HCT116 (cell line): ENCODE measurements at regions not wholly inside any gene's neighbourhood (a gene's known extent, or its start where the extent isn't known, plus 50 kb on each side); places are given as distances from the start of the nearest gene placed in this dataset.

Experiments
- CEBPB ChIP-seq: IDR thresholded peaks from 2 replicates; pipeline ENCODE4 v1.6.1; 2012; ENCODE audit warnings: low read depth
- EZH2 ChIP-seq: fragments of 200-600 bp; sonication (generic); IDR thresholded peaks from 2 replicates; pipeline ENCODE4 v1.6.1; 2017; ENCODE audit warnings: antibody characterized with exemption, mixed run types
- EZH2phosphoT487 ChIP-seq: fragments of 200-600 bp; IDR thresholded peaks from 2 replicates; pipeline ENCODE4 v1.6.1; 2018; ENCODE audit warnings: antibody characterized with exemption, borderline replicate concordance
- POLR2A ChIP-seq: IDR thresholded peaks from 2 replicates; pipeline ENCODE4 v1.7.0; 2011; ENCODE audit warnings: borderline replicate concordance; ENCODE audit not compliant: insufficient read depth, insufficient read length; ENCODE audit errors: extremely low read depth
- POLR2AphosphoS5 ChIP-seq: IDR thresholded peaks from 2 replicates; pipeline ENCODE4 v1.6.1; 2011; ENCODE audit warnings: mild to moderate bottlenecking, low read depth, low read length, moderate library complexity
- RAD21 ChIP-seq: IDR thresholded peaks from 2 replicates; pipeline ENCODE4 v1.6.1; 2012; ENCODE audit warnings: low read depth, mild to moderate bottlenecking
- YY1 ChIP-seq: IDR thresholded peaks from 2 replicates; pipeline ENCODE4 v1.6.1; 2011; ENCODE audit warnings: low read length, low read depth, moderate library complexity, mild to moderate bottlenecking; ENCODE audit not compliant: insufficient replicate concordance; ENCODE audit errors: extremely low read depth
- ZNF274 ChIP-seq: fragments of 200-500 bp; sonication (Bioruptor generic); IDR thresholded peaks from 2 replicates; pipeline ENCODE4 v1.6.1; 2014; ENCODE audit warnings: mild to moderate bottlenecking, low read depth, low read length, inconsistent platforms
- TF ChIP-seq, protein P1 (sequence below), 3 experiments: fragments of 200-600 bp in 1 of 3; sonication (generic) in 1 of 3; IDR thresholded peaks in 2 of 3; conservative IDR thresholded peaks in 1 of 3; 2 replicates each; pipeline ENCODE4 v1.5.1; 2012 to 2017; ENCODE audit warnings: low read depth in 2 of 3, low read length in 2 of 3, antibody characterized with exemption in 1 of 3, borderline replicate concordance in 1 of 3, control low read depth in 1 of 3, mild to moderate bottlenecking in 1 of 3, mixed read lengths in 1 of 3, mixed run types in 1 of 3, moderate library complexity in 1 of 3; ENCODE audit not compliant: insufficient read depth in 1 of 3
- TF ChIP-seq, protein P2 (sequence below): IDR thresholded peaks from 2 replicates; pipeline ENCODE4 v1.6.1; 2012
- TF ChIP-seq, protein P3 (sequence below): IDR thresholded peaks from 2 replicates; pipeline ENCODE4 v1.6.1; 2012; ENCODE audit warnings: low read depth

DNA sequence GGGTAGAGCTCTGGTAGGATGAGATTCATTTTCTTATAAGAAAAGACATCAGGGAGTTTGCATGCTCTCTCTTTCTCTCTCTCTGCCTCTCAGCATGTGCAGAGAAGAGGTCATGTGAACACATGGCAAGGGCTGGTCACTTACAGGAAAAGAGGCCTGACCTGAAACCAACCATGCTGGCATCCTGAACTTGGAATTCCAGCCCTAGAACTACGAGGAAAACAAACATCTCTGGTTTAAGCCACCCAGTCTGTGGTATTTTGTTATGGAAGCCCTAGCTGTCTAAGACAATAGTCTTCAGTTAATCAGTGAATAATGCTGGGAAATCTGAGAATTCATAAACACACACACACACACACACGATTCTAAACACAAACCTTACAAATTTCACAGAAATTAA, 1104.2 kb upstream of the LRRN3 start:
- TF ChIP-seq CEBPB: no peak
- TF ChIP-seq ZNF274: no peak
- TF ChIP-seq, protein P1, sequence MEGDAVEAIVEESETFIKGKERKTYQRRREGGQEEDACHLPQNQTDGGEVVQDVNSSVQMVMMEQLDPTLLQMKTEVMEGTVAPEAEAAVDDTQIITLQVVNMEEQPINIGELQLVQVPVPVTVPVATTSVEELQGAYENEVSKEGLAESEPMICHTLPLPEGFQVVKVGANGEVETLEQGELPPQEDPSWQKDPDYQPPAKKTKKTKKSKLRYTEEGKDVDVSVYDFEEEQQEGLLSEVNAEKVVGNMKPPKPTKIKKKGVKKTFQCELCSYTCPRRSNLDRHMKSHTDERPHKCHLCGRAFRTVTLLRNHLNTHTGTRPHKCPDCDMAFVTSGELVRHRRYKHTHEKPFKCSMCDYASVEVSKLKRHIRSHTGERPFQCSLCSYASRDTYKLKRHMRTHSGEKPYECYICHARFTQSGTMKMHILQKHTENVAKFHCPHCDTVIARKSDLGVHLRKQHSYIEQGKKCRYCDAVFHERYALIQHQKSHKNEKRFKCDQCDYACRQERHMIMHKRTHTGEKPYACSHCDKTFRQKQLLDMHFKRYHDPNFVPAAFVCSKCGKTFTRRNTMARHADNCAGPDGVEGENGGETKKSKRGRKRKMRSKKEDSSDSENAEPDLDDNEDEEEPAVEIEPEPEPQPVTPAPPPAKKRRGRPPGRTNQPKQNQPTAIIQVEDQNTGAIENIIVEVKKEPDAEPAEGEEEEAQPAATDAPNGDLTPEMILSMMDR (IDR thresholded peaks at IDR 0.05 in 2 of 3, conservative IDR thresholded peaks at IDR 0.05 in 1 of 3; ENCODE audit: borderline replicate concordance in 1 of 3, insufficient read depth in 1 of 3, low read depth in 2 of 3, low read length in 2 of 3): no peak
- no peak for TF ChIP-seq RAD21
- no peak for TF ChIP-seq EZH2
- TF ChIP-seq YY1: no peak
- no peak for TF ChIP-seq POLR2A
- no peak for TF ChIP-seq POLR2AphosphoS5
- TF ChIP-seq, protein P2, sequence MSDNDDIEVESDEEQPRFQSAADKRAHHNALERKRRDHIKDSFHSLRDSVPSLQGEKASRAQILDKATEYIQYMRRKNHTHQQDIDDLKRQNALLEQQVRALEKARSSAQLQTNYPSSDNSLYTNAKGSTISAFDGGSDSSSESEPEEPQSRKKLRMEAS: no peak
- TF ChIP-seq, protein P3, sequence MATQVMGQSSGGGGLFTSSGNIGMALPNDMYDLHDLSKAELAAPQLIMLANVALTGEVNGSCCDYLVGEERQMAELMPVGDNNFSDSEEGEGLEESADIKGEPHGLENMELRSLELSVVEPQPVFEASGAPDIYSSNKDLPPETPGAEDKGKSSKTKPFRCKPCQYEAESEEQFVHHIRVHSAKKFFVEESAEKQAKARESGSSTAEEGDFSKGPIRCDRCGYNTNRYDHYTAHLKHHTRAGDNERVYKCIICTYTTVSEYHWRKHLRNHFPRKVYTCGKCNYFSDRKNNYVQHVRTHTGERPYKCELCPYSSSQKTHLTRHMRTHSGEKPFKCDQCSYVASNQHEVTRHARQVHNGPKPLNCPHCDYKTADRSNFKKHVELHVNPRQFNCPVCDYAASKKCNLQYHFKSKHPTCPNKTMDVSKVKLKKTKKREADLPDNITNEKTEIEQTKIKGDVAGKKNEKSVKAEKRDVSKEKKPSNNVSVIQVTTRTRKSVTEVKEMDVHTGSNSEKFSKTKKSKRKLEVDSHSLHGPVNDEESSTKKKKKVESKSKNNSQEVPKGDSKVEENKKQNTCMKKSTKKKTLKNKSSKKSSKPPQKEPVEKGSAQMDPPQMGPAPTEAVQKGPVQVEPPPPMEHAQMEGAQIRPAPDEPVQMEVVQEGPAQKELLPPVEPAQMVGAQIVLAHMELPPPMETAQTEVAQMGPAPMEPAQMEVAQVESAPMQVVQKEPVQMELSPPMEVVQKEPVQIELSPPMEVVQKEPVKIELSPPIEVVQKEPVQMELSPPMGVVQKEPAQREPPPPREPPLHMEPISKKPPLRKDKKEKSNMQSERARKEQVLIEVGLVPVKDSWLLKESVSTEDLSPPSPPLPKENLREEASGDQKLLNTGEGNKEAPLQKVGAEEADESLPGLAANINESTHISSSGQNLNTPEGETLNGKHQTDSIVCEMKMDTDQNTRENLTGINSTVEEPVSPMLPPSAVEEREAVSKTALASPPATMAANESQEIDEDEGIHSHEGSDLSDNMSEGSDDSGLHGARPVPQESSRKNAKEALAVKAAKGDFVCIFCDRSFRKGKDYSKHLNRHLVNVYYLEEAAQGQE: no peak
- TF ChIP-seq EZH2phosphoT487: no peak
